ENCODE measurements at regions not wholly inside any gene's neighbourhood (a gene's known extent, or its start where the extent isn't known, plus 50 kb on each side); places are given as distances from the start of the nearest gene placed in this dataset.
"Not testable (repeated sequence)": the region's sequence is repeated elsewhere in the genome, so short reads cannot be mapped to it uniquely, and the experiment has no call there.

DNA sequence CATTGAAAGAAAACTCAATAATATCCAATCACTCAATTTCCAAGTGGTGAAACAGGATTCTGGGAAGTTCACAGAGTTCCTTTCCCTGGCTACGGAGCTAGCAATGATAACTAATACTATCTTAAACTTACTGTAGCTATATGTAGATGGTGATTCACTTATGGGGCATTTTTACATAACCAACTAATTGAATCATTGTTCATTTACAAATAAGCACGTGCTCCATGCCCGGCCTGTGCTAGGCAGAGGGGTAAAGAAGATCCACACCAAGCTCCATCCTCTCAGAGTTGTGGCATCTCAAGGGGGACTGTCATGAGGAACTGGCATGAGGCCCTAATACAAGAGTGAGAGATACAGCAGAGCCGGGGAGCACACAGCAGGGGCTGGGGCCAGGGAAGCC lies 176.3 kb downstream of the ANKRD30B start:
- in situ Hi-C loops (cut with MboI; ENCODE audit: low sequenced_read_pairs): no loop called here
- no peaks in the 10 kb centered on the region for H3K27me3 ChIP-seq (ENCODE audit: low read depth)
- no peak for DNase-seq (ENCODE audit: low spot score in 2 of 2)

DNA sequence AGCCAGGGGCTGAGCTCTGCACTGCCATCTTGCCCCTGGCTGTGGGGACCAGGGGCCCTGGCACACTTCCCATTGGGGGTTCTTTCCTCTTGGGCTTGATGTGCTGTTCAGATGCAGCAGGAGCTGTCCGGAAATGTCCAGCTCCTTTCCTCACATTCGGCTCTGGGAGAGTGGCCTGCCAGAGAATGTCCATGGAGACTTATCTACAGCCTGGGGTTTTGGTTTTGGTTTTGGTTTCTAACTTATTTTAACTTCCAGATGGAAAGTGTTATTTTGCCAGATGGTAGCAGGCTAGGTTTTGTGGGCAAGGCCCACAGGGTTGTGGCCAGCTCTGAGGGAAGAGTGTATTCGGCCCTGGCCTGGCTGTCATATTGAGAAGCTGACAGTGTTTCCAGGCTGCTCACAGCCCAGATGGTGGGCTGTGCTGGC lies 177.3 kb downstream of the ANKRD30B start:
- no peak for DNase-seq (ENCODE audit: low spot score in 2 of 2)
- no peaks in the 10 kb centered on the region for H3K4me1 ChIP-seq
- H3K27me3 ChIP-seq (ENCODE audit: low read depth): no peaks in the 10 kb centered on the region
- in situ Hi-C loops (cut with MboI; ENCODE audit: low sequenced_read_pairs): no loop called here
- H3K9me3 ChIP-seq: no peaks in the 10 kb centered on the region
- no peak overlapping the region for H3K4me3 ChIP-seq
- no peaks in the 10 kb centered on the region for H3K36me3 ChIP-seq (replicated peaks)

More for the DNA sequence above, 176.3 kb downstream of the ANKRD30B start:
- H3K4me3 ChIP-seq: no peak overlapping the region
- H3K4me1 ChIP-seq: no peaks in the 10 kb centered on the region
- H3K36me3 ChIP-seq (replicated peaks): no peaks in the 10 kb centered on the region
- H3K9me3 ChIP-seq: no peaks in the 10 kb centered on the region

DNA sequence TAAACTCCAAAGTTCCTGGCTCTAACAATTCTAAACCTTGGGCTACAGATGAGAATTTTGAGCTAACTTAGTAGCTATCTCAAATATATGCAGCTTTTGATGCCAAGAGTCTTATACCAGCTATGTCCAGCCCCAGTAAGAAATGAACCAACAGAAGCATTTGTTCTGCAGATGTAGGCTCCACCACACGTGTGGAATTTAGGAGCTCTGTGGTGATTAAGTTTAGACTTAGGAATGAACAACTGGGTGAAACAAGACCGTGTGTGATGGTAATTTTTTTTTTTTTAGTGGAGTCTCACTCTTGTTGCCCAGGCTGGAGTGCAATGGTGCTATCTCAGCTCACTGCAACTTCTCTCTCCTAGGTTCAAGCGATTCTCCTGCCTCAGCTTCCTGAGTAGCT lies 179.7 kb downstream of the ANKRD30B start:
- Histone ChIP-seq H3K4me3 (no peak overlapping the region), H3K27me3 (ENCODE audit: low read depth) (no peaks in the 10 kb centered on the region), H3K36me3 (replicated peaks) (no peaks in the 10 kb centered on the region), H3K9me3 (no peaks in the 10 kb centered on the region), H3K4me1 (no peaks in the 10 kb centered on the region)
- no peak for DNase-seq (ENCODE audit: low spot score in 2 of 2)
- in situ Hi-C loops (cut with MboI; ENCODE audit: low sequenced_read_pairs): no loop called here

DNA sequence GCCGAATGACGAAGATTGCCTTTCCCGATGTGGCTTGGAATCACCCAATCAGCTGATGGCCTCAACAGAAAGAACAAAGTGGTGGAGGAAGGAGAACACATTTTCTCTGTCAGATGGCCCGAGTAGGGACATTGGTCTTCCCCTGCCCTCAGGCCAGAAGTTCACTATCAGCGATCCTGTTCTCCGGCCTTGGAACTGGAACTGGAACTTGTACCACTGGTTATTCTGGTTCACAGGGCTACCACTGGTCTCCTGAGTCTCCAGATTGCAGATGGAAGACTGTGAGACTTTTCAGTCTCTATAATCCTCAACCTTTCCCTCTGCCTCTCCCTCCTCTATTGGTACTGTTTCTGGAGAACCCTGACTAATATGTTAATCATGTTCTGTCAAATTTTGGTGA lies 180.4 kb downstream of the ANKRD30B start:
- Histone ChIP-seq H3K4me1 (no peaks in the 10 kb centered on the region), H3K36me3 (replicated peaks) (no peaks in the 10 kb centered on the region), H3K4me3 (no peak overlapping the region), H3K27me3 (ENCODE audit: low read depth) (no peaks in the 10 kb centered on the region), H3K9me3 (no peaks in the 10 kb centered on the region)
- in situ Hi-C loops (cut with MboI; ENCODE audit: low sequenced_read_pairs): no loop called here
- DNase-seq (ENCODE audit: low spot score in 2 of 2): no peak

DNA sequence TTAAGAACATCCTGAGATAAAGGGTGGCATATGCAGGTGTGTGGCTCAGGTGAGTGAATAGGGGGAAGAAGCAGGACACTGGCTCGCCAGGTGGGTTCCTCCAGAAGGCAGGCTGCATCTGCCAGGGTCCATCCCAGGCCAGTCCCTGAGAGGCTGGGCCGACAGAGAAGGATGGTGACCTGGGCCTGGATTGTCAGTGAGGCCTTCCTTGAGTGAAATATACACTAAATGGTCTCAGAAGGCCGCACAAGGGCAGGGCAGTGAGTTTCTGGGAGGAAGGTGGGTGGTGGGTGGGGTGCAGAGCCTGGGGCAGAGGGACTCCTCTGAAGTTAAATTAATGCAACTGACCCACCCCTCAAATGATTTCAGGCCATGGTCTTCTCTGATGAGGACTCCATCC lies 182.1 kb downstream of the ANKRD30B start:
- in situ Hi-C loops (cut with MboI; ENCODE audit: low sequenced_read_pairs): no loop called here
- no peak overlapping the region for H3K4me3 ChIP-seq
- H3K4me1 ChIP-seq: no peaks in the 10 kb centered on the region
- H3K9me3 ChIP-seq: no peaks in the 10 kb centered on the region
- no peak for DNase-seq (ENCODE audit: low spot score in 2 of 2)
- H3K27me3 ChIP-seq (ENCODE audit: low read depth): no peaks in the 10 kb centered on the region
- H3K36me3 ChIP-seq (replicated peaks): no peaks in the 10 kb centered on the region

DNA sequence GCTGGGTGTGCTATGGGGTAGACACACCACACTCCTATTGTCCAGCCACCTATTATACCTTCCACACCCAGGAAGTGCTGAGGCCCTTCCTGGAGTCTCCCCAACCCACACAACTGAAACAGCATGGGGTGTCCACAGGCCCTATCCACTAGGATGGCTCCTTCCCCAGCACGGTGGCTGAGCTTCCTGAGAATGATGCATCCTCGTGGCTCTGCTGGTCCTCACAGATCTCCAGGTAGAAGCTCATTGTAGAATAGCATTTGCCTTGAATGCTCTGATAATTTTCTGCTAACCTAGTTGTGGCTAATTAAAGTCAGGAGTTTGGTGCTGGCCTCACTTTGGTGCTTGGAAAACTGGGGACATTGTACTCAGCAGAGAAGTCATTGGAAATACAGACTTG lies 182.6 kb downstream of the ANKRD30B start:
- Histone ChIP-seq H3K27me3 (ENCODE audit: low read depth) (no peaks in the 10 kb centered on the region), H3K4me1 (no peaks in the 10 kb centered on the region), H3K4me3 (no peak overlapping the region), H3K36me3 (replicated peaks) (no peaks in the 10 kb centered on the region), H3K9me3 (no peaks in the 10 kb centered on the region)
- in situ Hi-C loops (cut with MboI; ENCODE audit: low sequenced_read_pairs): no loop called here
- DNase-seq (ENCODE audit: low spot score in 2 of 2): no peak

DNA sequence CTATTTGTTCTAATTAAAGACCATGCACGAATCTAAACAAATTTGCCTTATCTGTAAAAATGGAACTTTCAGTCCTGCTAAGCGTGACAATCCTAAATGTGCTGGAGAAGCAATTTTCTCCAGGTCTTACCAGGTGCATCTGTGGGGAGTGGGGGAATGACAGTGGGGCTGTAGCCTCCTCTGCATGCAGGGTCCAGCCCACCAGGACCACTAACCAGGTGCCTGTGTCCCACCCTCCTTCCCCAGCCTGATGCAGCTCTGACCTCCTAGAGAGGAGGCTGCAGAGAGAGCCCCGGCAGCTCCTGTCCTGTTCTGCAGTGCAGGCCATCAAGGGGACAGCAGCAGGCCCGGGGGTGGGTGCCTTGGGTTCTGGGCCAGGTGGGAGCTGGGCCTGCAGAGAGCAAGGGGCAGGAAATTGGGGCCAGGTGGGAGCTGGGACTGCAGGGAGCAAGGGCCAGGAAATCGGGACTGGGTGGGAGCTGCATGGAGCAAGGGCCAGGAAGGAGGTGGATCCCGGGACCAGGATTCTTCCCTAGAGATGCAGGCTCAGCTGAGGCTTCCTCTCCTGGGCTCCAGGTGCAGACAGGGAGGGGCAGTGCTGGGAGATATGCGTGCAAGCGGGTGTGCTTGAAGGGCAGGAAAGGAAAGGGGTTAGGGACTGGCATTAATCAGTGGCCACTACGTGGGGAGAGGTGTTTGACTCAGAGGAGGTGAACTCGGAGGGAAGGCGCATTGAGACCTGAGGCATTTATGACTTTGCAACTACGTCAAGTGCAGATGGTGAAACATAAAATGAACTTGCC lies 185.3 kb downstream of the ANKRD30B start:
- Histone ChIP-seq H3K27me3 (ENCODE audit: low read depth) (no peaks in the 10 kb centered on the region), H3K4me3 (no peak overlapping the region), H3K36me3 (replicated peaks) (no peaks in the 10 kb centered on the region), H3K9me3 (no peaks in the 10 kb centered on the region), H3K4me1 (no peaks in the 10 kb centered on the region)
- in situ Hi-C loops (cut with MboI; ENCODE audit: low sequenced_read_pairs): no loop called here
- DNase-seq (ENCODE audit: low spot score in 2 of 2): no peak

DNA sequence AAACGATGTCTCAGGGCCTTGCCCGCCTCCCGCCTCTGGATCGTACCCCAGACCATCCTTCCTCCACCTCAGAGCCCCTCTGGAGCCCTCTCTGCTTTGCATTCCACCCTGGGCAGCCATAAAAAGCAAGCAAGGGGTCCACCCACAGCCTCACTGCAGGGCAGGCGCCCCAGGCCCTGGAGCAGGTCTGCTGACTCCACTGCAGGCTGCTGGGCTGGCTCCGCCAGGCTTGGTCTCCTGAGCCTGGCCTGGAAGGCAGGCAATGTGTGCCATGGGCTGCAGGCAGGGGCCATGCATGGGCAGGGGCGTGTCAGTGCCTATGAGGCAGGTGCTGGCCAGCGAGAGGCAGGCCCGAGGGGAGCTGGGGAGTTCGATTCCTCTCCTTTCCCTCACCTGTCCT lies 186.0 kb downstream of the ANKRD30B start:
- Histone ChIP-seq H3K4me1 (no peaks in the 10 kb centered on the region), H3K36me3 (replicated peaks) (no peaks in the 10 kb centered on the region), H3K27me3 (ENCODE audit: low read depth) (no peaks in the 10 kb centered on the region), H3K9me3 (no peaks in the 10 kb centered on the region), H3K4me3 (no peak overlapping the region)
- no peak for DNase-seq (ENCODE audit: low spot score in 2 of 2)
- in situ Hi-C loops (cut with MboI; ENCODE audit: low sequenced_read_pairs): no loop called here

DNA sequence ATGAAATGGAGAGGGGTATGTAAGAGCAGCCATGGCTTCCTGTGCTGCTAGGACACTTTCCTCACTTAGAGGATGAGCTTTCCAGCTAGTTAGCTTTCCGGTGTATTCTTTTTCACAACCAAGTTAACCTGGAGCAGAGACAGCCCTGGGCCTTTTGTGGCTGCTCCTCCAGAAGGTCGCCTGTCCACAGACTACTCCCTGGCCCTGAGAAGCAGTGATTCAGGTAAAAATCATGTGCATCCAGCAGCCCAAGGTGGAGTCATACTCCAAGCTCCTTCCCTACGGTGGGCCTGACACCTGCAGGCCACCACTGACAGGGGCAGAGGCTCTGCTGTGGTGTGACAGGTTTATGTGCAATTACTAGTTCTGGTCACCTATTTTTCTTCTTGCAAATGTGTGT lies 187.2 kb downstream of the ANKRD30B start:
- H3K4me1 ChIP-seq: no peaks in the 10 kb centered on the region
- H3K4me3 ChIP-seq: no peak overlapping the region
- no peaks in the 10 kb centered on the region for H3K36me3 ChIP-seq (replicated peaks)
- DNase-seq (ENCODE audit: low spot score in 2 of 2): no peak
- in situ Hi-C loops (cut with MboI; ENCODE audit: low sequenced_read_pairs): no loop called here
- H3K27me3 ChIP-seq (ENCODE audit: low read depth): no peaks in the 10 kb centered on the region
- H3K9me3 ChIP-seq: no peaks in the 10 kb centered on the region

DNA sequence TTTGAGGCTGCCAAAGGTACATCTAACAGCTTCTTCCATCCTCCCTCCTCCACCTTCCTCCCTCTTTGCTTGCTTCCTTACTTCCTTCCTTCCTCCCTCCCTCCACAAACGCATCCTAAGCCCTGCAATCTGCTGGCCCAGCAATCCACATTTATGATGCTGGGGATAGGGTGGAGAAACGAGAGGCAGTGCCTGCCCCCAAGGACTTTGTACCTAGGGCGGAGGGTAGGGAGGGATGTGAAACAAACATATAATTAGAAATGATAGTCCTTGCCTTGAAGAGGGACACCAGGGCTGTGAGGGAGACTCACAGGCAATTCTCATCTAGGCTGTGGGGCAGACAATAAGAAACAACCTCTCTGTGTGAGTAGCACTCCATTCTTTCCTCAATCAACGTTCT lies 188.3 kb downstream of the ANKRD30B start:
- in situ Hi-C loops (cut with MboI; ENCODE audit: low sequenced_read_pairs): no loop called here
- no peaks in the 10 kb centered on the region for H3K9me3 ChIP-seq

DNA sequence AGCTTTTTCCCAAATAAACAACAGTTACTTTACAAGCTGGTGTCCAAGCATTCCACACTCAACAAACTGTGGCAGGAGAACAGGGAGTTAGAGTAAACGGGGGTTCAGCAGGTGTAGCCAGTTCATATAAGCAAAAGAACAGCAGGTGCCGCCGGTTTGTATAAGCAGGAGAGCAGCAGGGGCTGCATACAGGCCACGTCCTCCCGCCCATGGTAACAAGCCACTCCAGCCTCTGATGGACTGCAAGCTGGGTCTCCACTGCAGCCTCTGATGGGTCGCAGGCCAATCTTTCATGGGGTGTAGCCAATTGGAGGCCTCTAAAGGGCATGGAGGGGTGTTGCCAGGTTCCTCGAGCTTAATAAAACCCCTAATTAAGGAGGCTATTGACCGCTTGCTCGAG lies 189.3 kb downstream of the ANKRD30B start:
- Histone ChIP-seq H3K4me1 (no peaks in the 10 kb centered on the region), H3K4me3 (no peak overlapping the region), H3K27me3 (ENCODE audit: low read depth) (no peaks in the 10 kb centered on the region), H3K9me3 (no peaks in the 10 kb centered on the region), H3K36me3 (replicated peaks) (no peaks in the 10 kb centered on the region)
- DNase-seq (ENCODE audit: low spot score in 2 of 2): no peak
- in situ Hi-C loops (cut with MboI; ENCODE audit: low sequenced_read_pairs): no loop called here

More for the DNA sequence above, 188.3 kb downstream of the ANKRD30B start:
- H3K4me1 ChIP-seq: no peaks in the 10 kb centered on the region
- no peak overlapping the region for H3K4me3 ChIP-seq
- H3K36me3 ChIP-seq (replicated peaks): no peaks in the 10 kb centered on the region
- DNase-seq (ENCODE audit: low spot score in 2 of 2): no peak
- H3K27me3 ChIP-seq (ENCODE audit: low read depth): no peaks in the 10 kb centered on the region

DNA sequence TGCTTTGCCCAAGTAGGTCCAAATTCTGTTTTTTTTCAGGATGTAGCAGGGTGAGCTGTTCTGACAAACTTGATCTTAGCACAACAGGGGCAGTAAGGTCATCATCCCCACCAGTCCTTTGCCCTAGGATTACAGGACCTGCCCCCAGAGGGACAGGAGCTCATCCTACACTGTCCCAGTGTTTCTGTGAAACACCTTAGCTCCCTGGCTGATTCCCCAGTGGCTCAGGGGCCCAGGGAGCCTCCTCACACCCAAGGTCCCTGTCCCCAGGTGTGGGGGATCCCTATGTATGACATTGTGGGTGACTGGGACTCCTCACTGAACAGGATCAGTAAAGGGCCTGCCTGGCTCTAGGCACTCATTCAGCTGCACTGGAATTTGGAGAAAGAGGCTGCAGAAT lies 191.2 kb downstream of the ANKRD30B start:
- H3K4me3 ChIP-seq: no peak overlapping the region
- H3K27me3 ChIP-seq (ENCODE audit: low read depth): no peaks in the 10 kb centered on the region
- no peaks in the 10 kb centered on the region for H3K4me1 ChIP-seq
- H3K9me3 ChIP-seq: no peaks in the 10 kb centered on the region
- no peak for DNase-seq (ENCODE audit: low spot score in 2 of 2)
- in situ Hi-C loops (cut with MboI; ENCODE audit: low sequenced_read_pairs): no loop called here
- no peaks in the 10 kb centered on the region for H3K36me3 ChIP-seq (replicated peaks)

DNA sequence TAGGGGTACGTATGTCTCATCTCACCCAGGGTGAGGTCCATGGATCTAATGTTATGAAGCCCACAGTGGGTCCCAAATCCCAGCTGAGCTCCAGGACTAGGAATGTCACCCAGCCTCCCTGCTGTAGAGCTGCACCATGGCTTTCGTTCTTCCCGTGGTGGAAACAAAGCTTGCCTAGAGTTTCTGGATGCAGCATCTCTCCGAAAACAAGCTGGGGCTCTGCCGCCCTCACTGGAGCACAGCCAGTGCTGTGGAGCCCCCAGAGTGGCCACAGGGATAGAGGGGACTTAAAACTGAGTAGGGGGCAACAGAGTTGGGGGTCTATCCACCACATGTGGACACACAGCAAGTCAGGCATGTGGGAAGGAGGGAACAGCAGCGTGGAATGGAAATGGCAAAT lies 192.1 kb downstream of the ANKRD30B start:
- H3K4me3 ChIP-seq; DNase-seq (ENCODE audit: low spot score in 2 of 2); H3K27me3 ChIP-seq (ENCODE audit: low read depth); H3K36me3 ChIP-seq (replicated peaks); H3K9me3 ChIP-seq; in situ Hi-C loops (cut with MboI; ENCODE audit: low sequenced_read_pairs); H3K4me1 ChIP-seq: not testable (repeated sequence)

DNA sequence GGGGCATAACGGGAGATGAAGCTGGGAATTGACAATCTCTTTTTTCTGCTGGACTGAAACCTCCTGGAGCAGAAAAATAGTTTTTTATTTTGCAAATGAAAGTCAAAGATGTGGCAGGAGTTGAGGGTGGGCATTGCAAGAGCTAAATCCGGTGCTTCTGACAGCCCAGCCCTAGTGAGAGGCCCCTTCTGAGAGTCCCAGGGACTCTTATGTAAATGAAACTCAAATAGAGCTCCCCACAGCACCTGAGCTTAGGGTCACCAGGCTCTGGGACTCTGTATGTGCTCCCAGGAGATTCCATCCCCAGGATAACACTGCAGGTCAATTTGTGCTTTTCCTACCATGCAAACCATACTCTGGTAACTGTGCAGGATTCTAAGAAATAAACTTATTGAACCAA lies 192.8 kb downstream of the ANKRD30B start:
- no peaks in the 10 kb centered on the region for H3K36me3 ChIP-seq (replicated peaks)
- H3K27me3 ChIP-seq (ENCODE audit: low read depth): no peaks in the 10 kb centered on the region
- in situ Hi-C loops (cut with MboI; ENCODE audit: low sequenced_read_pairs): no loop called here
- no peaks in the 10 kb centered on the region for H3K9me3 ChIP-seq
- no peak overlapping the region for H3K4me3 ChIP-seq
- no peaks in the 10 kb centered on the region for H3K4me1 ChIP-seq
- no peak for DNase-seq (ENCODE audit: low spot score in 2 of 2)

DNA sequence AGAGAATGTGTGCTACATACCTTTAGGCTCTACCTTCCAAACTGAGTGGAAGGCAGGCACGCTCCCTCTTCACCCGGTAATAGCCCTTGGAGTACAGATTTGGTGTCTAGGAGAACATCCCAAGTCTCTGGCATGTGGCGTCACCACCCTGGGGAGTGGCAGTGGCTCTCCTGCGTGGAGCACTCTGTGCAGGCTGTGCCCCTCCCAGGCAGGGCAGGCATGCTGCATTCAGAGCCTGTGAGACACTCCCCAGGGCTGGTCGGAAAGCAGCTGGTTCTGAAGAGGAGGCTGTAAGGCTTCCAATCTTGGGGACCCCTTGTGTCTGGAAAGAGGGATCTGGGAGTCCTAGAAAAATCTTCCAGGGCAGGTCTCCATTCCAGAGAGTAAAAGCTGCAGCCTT lies 193.3 kb downstream of the ANKRD30B start:
- no peaks in the 10 kb centered on the region for H3K27me3 ChIP-seq (ENCODE audit: low read depth)
- H3K36me3 ChIP-seq (replicated peaks): no peaks in the 10 kb centered on the region
- no peak for DNase-seq (ENCODE audit: low spot score in 2 of 2)
- in situ Hi-C loops (cut with MboI; ENCODE audit: low sequenced_read_pairs): no loop called here
- H3K9me3 ChIP-seq: no peaks in the 10 kb centered on the region
- no peaks in the 10 kb centered on the region for H3K4me1 ChIP-seq
- no peak overlapping the region for H3K4me3 ChIP-seq
